Adrenal gland (tissue), 5 donors: ENCODE measurements at regions not wholly inside any gene's neighbourhood (a gene's known extent, or its start where the extent isn't known, plus 50 kb on each side); places are given as distances from the start of the nearest gene placed in this dataset.

ENCODE experiments used
- POLR2A ChIP-seq, 2 donors: fragments of 450-650 bp; IDR thresholded peaks; one replicate each; pipeline ENCODE4 v1.6.1; 2017; ENCODE audit warnings: antibody characterized with exemption in 2 of 2, mild to moderate bottlenecking in 2 of 2, moderate library complexity in 1 of 2
- TF ChIP-seq, protein P1 (sequence below), 6 experiments: fragments of 450-650 bp in 4 of 6; fragments of 200-600 bp in 2 of 6; sonication (generic) in 1 of 6; IDR thresholded peaks; 1 replicate in 5 of 6; 2 replicates in 1 of 6; pipeline versions ENCODE4 v1.5.1 to v1.8.0; 2016 to 2021; ENCODE audit warnings: antibody characterized with exemption in 6 of 6, mild to moderate bottlenecking in 2 of 6, moderate library complexity in 1 of 6
- donor health status: DM: no; HTN: no; CAD: no.

- TF ChIP-seq POLR2A (IDR thresholded peaks at IDR 0.05), result no peak
- TF ChIP-seq, protein P1, sequence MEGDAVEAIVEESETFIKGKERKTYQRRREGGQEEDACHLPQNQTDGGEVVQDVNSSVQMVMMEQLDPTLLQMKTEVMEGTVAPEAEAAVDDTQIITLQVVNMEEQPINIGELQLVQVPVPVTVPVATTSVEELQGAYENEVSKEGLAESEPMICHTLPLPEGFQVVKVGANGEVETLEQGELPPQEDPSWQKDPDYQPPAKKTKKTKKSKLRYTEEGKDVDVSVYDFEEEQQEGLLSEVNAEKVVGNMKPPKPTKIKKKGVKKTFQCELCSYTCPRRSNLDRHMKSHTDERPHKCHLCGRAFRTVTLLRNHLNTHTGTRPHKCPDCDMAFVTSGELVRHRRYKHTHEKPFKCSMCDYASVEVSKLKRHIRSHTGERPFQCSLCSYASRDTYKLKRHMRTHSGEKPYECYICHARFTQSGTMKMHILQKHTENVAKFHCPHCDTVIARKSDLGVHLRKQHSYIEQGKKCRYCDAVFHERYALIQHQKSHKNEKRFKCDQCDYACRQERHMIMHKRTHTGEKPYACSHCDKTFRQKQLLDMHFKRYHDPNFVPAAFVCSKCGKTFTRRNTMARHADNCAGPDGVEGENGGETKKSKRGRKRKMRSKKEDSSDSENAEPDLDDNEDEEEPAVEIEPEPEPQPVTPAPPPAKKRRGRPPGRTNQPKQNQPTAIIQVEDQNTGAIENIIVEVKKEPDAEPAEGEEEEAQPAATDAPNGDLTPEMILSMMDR (IDR thresholded peaks at IDR 0.05), result no peak
Observed at GRCh38 chr5:12093586-12093985, 189.3 kb upstream of the CTNND2 start.
